PC-9 (cell line): ENCODE measurements at regions not wholly inside any gene's neighbourhood (a gene's known extent, or its start where the extent isn't known, plus 50 kb on each side); places are given as distances from the start of the nearest gene placed in this dataset.
A peak's percentile ranks its signal among the peaks of the same experiment; 100 is the strongest.

Experiments
- BruUV-seq: library from RNA; stranded (reverse); fragments of 400-500 nt; replicated peaks from 2 replicates; lab custom pipeline; 2021; lab: Mats Ljungman, UMichigan
- CTCF ChIA-PET: fragments of 300-600 bp; sonication (Branson Sonifier 250); formaldehyde crosslinking; loops from one replicate; lab custom pipeline; 2022; ENCODE audit warnings: antibody characterized with exemption; lab: Charles Lee
- POLR2A ChIA-PET: fragments of 300-600 bp; sonication (Branson Sonifier 250); formaldehyde crosslinking; loops from one replicate; lab custom pipeline; 2022; ENCODE audit warnings: antibody characterized with exemption; ENCODE audit not compliant: unreplicated experiment; lab: Charles Lee
- DNase-seq, 2 experiments: peaks; one replicate each; pipeline versions ENCODE4 v3.0.0 to v3.0.0-alpha.2; 2015 to 2022; ENCODE audit warnings: mixed read lengths in 1 of 2
- H2AFZ ChIP-seq: fragments of 200-600 bp; sonication (generic); 2 replicates; pipeline ENCODE4 v1.8.1; 2017; ENCODE audit warnings: antibody characterized with exemption
- H3F3A ChIP-seq: fragments of 200-600 bp; sonication (generic); 2 replicates; pipeline ENCODE4 v1.8.1; 2017; ENCODE audit warnings: antibody characterized with exemption, mild to moderate bottlenecking, low read depth; ENCODE audit not compliant: insufficient read depth
- H3K27ac ChIP-seq: fragments of 200-600 bp; sonication (generic); 2 replicates; pipeline ENCODE4 v1.6.1; 2016; ENCODE audit warnings: mixed run types
- H3K27me3 ChIP-seq: fragments of 200-600 bp; sonication (generic); 2 replicates; pipeline ENCODE4 v1.6.1; 2016; ENCODE audit warnings: low read depth, mixed run types; ENCODE audit not compliant: insufficient read depth
- H3K36me3 ChIP-seq: fragments of 200-600 bp; sonication (generic); 2 replicates; pipeline ENCODE4 v1.6.1; 2016; ENCODE audit warnings: low read depth, mixed run types
- H3K4me1 ChIP-seq: fragments of 200-600 bp; sonication (generic); replicated peaks from 2 replicates; pipeline ENCODE4 v1.6.1; 2016; ENCODE audit warnings: mixed run types; ENCODE audit not compliant: insufficient read depth
- H3K4me2 ChIP-seq: fragments of 200-600 bp; sonication (generic); 2 replicates; pipeline ENCODE4 v1.6.1; 2017; ENCODE audit warnings: mixed run types
- H3K4me3 ChIP-seq: fragments of 200-600 bp; sonication (generic); 2 replicates; pipeline ENCODE4 v1.6.1; 2016; ENCODE audit warnings: mixed run types
- H3K79me2 ChIP-seq: fragments of 200-600 bp; sonication (generic); 2 replicates; pipeline ENCODE4 v1.6.1; 2017; ENCODE audit warnings: low read depth, mixed run types
- H3K9me2 ChIP-seq: fragments of 200-600 bp; sonication (generic); 2 replicates; pipeline ENCODE4 v1.8.1; 2017; ENCODE audit warnings: mild to moderate bottlenecking; ENCODE audit not compliant: insufficient read depth
- H3K9me3 ChIP-seq: fragments of 200-600 bp; sonication (generic); 2 replicates; pipeline ENCODE4 v1.8.1; 2016; ENCODE audit warnings: low read depth; ENCODE audit not compliant: insufficient read depth
- H4K20me1 ChIP-seq: fragments of 200-600 bp; sonication (generic); 2 replicates; pipeline ENCODE4 v1.8.1; 2017; ENCODE audit not compliant: insufficient read depth
- CTCF ChIP-seq: fragments of 200-600 bp; sonication (generic); conservative IDR thresholded peaks from 2 replicates; pipeline ENCODE4 v1.6.1; 2017; ENCODE audit warnings: mixed run types, antibody characterized with exemption, mild to moderate bottlenecking, moderate library complexity
- EZH2 ChIP-seq: fragments of 200-600 bp; sonication (generic); IDR thresholded peaks from 2 replicates; pipeline ENCODE4 v1.8.0; 2017; ENCODE audit warnings: antibody characterized with exemption, low read depth
- intact Hi-C: fragments of 100-400 bp; cut with micrococcal nuclease; formaldehyde crosslinking; loops from one replicate; pipeline ENCODE4 v1.10.0; 2022; ENCODE audit not compliant: unreplicated experiment

DNA sequence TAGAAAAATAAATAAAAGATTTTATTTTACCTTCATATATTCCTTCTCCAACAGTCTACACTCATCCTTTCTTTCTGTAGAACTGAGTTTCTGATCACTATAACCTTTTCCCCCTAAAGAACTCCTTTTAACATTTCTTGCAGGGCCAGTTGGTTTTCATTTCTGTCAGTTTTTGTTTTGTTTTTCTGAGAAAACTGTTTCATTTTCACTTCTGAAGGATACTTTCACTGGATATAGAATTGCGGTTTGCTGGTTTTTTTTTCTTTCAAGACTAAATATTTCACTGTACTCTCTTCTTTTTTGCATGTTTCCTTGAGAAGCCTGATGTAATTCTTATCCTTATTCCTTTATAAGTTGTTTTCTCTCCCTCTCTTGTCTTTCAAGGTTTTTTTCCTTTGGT lies 90.4 kb upstream of the EOLA2 start:
- H3K9me2 ChIP-seq, result no peaks in the 10 kb centered on the region
- H3K79me2 ChIP-seq, result no peaks in the 10 kb centered on the region
- no peak for TF ChIP-seq EZH2
- TF ChIP-seq CTCF, result no peak
- no peak overlapping the region for H3K27ac ChIP-seq
- peaks cover 21% of the 10 kb centered on the region for H3K4me1 ChIP-seq
- H3K4me3 ChIP-seq, result no peak overlapping the region
- H3F3A ChIP-seq, result no peaks in the 10 kb centered on the region
- no peak for DNase-seq
- no peaks in the 10 kb centered on the region for H3K27me3 ChIP-seq
- no peak overlapping the region for H3K4me2 ChIP-seq
- POLR2A ChIA-PET, result no interaction called here
- CTCF ChIA-PET, result interaction anchor here (0.6 kb wide), 1 partner anchor 120 kb away, joined by 5 read pairs; no protein-coding TSS in a partner anchor
- H4K20me1 ChIP-seq, result no peaks in the 10 kb centered on the region
- H3K9me3 ChIP-seq, result peaks cover 8% of the 10 kb centered on the region; the same call in 1 of the 2 replicates
- H3K36me3 ChIP-seq, result no peaks in the 10 kb centered on the region
- BruUV-seq, result no TSS peak
- H2AFZ ChIP-seq, result peak overlapping the region; percentile 20; the same call in 1 of the 2 replicates
- intact Hi-C loops, result no loop called here

DNA sequence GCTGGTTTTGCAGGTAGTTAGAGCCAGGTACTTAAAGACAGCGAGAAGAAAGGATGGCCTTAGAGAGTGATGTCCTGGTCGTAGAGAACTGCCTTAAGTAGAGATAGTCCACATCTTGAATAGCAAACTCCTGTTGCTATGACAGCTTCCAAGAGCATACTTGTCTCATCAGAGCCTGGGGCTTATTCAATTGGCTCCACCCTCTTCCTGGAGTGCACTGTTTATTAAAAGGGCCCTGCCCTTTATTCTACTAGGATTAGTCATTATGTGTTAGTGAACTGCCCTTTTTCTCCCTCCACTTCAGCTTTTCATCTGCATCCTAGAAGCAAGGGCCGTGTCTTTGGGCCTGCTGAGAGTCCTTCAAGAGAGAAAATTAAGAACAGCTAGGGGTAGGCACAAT lies 94.5 kb upstream of the EOLA2 start:
- ChIA-PET CTCF (no interaction called here), POLR2A (no interaction called here)
- Histone ChIP-seq H3K36me3 (no peaks in the 10 kb centered on the region), H3K4me2 (peak overlapping the region; percentile 38), H3K4me1 (peaks cover 47% of the 10 kb centered on the region), H3K9me2 (no peaks in the 10 kb centered on the region), H3F3A (peaks cover 21% of the 10 kb centered on the region), H4K20me1 (no peaks in the 10 kb centered on the region), H3K4me3 (no peak overlapping the region), H3K27ac (no peak overlapping the region), H3K27me3 (no peaks in the 10 kb centered on the region), H2AFZ (no peak overlapping the region), H3K79me2 (no peaks in the 10 kb centered on the region), H3K9me3 (peaks cover 8% of the 10 kb centered on the region; the same call in 1 of the 2 replicates)
- DNase-seq, result peak; percentile 51 to 84
- BruUV-seq, result no TSS peak
- intact Hi-C loops, result no loop called here
- TF ChIP-seq EZH2 (no peak), CTCF (no peak)

- no peaks in the 10 kb centered on the region for H3K79me2 ChIP-seq
- peaks cover 8% of the 10 kb centered on the region; the same call in 1 of the 2 replicates for H3K9me3 ChIP-seq
- no peak overlapping the region for H2AFZ ChIP-seq
- H3K9me2 ChIP-seq, result no peaks in the 10 kb centered on the region
- H3K36me3 ChIP-seq, result no peaks in the 10 kb centered on the region
- H3K4me2 ChIP-seq, result no peak overlapping the region
- no TSS peak for BruUV-seq
- intact Hi-C loops, result no loop called here
- CTCF ChIA-PET, result no interaction called here
- no peaks in the 10 kb centered on the region for H3K27me3 ChIP-seq
- H3K4me1 ChIP-seq, result peaks cover 59% of the 10 kb centered on the region
- no peaks in the 10 kb centered on the region for H4K20me1 ChIP-seq
- H3K4me3 ChIP-seq, result no peak overlapping the region
- POLR2A ChIA-PET, result no interaction called here
- no peak overlapping the region for H3K27ac ChIP-seq
- TF ChIP-seq EZH2 (no peak), CTCF (no peak)
- H3F3A ChIP-seq, result peaks cover 21% of the 10 kb centered on the region
- DNase-seq, result no peak
Measured at GRCh38 chrX:150034788-150035187, 96.5 kb upstream of the EOLA2 start.
